Naive thymus-derived CD8-positive, alpha-beta T cell (primary cell): ENCODE measurements at regions not wholly inside any gene's neighbourhood (a gene's known extent, or its start where the extent isn't known, plus 50 kb on each side); places are given as distances from the start of the nearest gene placed in this dataset.

ENCODE experiments used
- ATAC-seq, 2 donors: fragments of 150-1000 bp; cut with Tn5 transposase in 1 of 2; sonication (Bioruptor Pico), chemical (Tn5 transposase) in 1 of 2; 1 replicate in 1 of 2; 2 replicates in 1 of 2; pipeline ENCODE4 v1.10.0; 2021; ENCODE audit warnings: mild to moderate bottlenecking in 2 of 2, moderate library complexity in 2 of 2
- POLR2A ChIA-PET: fragments of 350-600 bp; sonication (Branson Sonifier 250); formaldehyde crosslinking; loops from one replicate; lab custom pipeline; 2021; ENCODE audit warnings: antibody characterized with exemption; lab: Charles Lee
- DNase-seq, 10 donors: peaks; one replicate each; pipeline versions ENCODE4 v3.0.0 to v3.0.0-alpha.2; 2020 to 2022
- H3K27ac Mint-ChIP-seq, 10 donors: one replicate each; pipeline ENCODE4 v1.8.0; 2020 to 2022; ENCODE audit warnings: mild to moderate bottlenecking in 10 of 10, mixed read lengths in 10 of 10, moderate library complexity in 4 of 10, inconsistent platforms in 1 of 10
- H3K27me3 Mint-ChIP-seq, 5 donors: one replicate each; pipeline ENCODE4 v1.8.0; 2021 to 2022; ENCODE audit warnings: mixed read lengths in 5 of 5
- H3K36me3 Mint-ChIP-seq, 3 donors: one replicate each; pipeline ENCODE4 v1.8.0; 2020 to 2022; ENCODE audit warnings: mixed read lengths in 3 of 3, mild to moderate bottlenecking in 2 of 3, inconsistent platforms in 1 of 3
- H3K4me1 Mint-ChIP-seq, 4 donors: one replicate each; pipeline ENCODE4 v1.8.0; 2021 to 2022; ENCODE audit warnings: mixed read lengths in 4 of 4
- H3K4me3 Mint-ChIP-seq, 10 donors: one replicate each; pipeline ENCODE4 v1.8.0; 2020 to 2022; ENCODE audit warnings: mild to moderate bottlenecking in 10 of 10, mixed read lengths in 10 of 10, moderate library complexity in 6 of 10, inconsistent platforms in 1 of 10
- H3K9me3 Mint-ChIP-seq, 9 donors: one replicate each; pipeline ENCODE4 v1.8.0; 2020 to 2022; ENCODE audit warnings: mixed read lengths in 9 of 9, mild to moderate bottlenecking in 3 of 9, inconsistent platforms in 1 of 9, moderate library complexity in 1 of 9

- no peak overlapping the region for H3K4me3 Mint-ChIP-seq
- ATAC-seq, result no peak
- peaks cover 6 to 62% (median 26%) of the 10 kb centered on the region in 5 donors for H3K27me3 Mint-ChIP-seq
- DNase-seq, result no peak
- H3K4me1 Mint-ChIP-seq, result no peaks in the 10 kb centered on the region
- H3K9me3 Mint-ChIP-seq, result peaks cover 5 to 24% (median 18%) of the 10 kb centered on the region in 9 donors
- POLR2A ChIA-PET, result no interaction called here
- no peak overlapping the region for H3K27ac Mint-ChIP-seq
- H3K36me3 Mint-ChIP-seq, result peaks cover 0 to 17% (median 0%) of the 10 kb centered on the region in 3 donors
Measured at GRCh38 chr15:26158176-26158575, 295.0 kb upstream of the ATP10A start.

DNA sequence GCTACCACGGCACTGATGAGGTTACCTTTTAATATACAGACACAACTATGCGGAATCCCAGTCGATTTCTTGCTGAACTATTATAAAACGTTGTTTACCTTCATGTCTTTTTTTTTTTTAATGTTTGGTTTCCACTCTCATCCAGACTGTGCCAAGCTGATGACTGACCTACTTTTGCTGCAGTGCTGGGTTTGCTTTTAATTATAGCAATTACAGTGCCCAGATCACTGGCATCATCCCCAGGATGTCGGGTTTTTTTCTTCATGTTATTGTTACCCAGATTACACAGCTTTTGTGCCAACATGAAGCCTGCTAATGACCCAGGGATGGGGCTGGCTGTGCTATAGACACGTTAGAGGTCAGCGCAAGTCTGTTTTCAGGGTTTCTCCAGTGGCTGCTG lies 294.0 kb upstream of the ATP10A start:
- H3K9me3 Mint-ChIP-seq, result peaks cover 10 to 31% (median 21%) of the 10 kb centered on the region in 9 donors
- ATAC-seq, result no peak
- POLR2A ChIA-PET, result no interaction called here

DNA sequence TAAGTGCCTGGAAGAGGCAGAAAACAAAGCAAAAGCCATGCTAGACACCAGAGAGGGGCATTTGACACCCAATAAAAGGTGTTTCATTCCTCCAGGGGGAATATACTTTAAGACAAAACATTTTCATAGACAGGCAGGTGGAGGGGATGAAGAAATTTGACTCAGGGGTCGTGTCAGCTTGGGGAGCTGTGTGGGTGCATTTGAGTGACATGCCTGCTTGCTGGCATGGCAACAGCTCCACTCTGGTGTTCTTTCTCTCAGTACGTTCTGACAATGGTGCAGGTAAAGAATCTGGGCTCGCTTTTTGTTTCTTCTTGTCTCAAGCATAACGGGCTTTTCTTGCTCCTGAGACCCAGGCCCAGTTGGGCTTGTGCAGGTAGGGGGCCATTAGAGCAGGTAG lies 292.9 kb upstream of the ATP10A start:
- no peak for DNase-seq
- no peaks in the 10 kb centered on the region for H3K4me1 Mint-ChIP-seq
- POLR2A ChIA-PET, result no interaction called here

More for the DNA sequence above, 294.0 kb upstream of the ATP10A start:
- H3K36me3 Mint-ChIP-seq, result peaks cover 0 to 20% (median 0%) of the 10 kb centered on the region in 3 donors
- no peak overlapping the region for H3K27ac Mint-ChIP-seq
- DNase-seq, result no peak
- no peaks in the 10 kb centered on the region for H3K4me1 Mint-ChIP-seq
- no peak overlapping the region for H3K4me3 Mint-ChIP-seq
- peaks cover 6 to 69% (median 23%) of the 10 kb centered on the region in 5 donors for H3K27me3 Mint-ChIP-seq

GRCh38 chr15:26148156-26148860 lies 285.2 kb upstream of the ATP10A start:
- H3K4me3 Mint-ChIP-seq, result no peak overlapping the region
- peaks cover 0 to 4% (median 0%) of the 10 kb centered on the region in 3 donors for H3K36me3 Mint-ChIP-seq
- peaks cover 3 to 9% (median 7%) of the 10 kb centered on the region in 9 donors for H3K9me3 Mint-ChIP-seq
- DNase-seq (no peak), ATAC-seq (no peak)
- H3K27ac Mint-ChIP-seq, result no peak overlapping the region
- H3K27me3 Mint-ChIP-seq, result peaks cover 7 to 54% (median 21%) of the 10 kb centered on the region in 5 donors
- POLR2A ChIA-PET, result no interaction called here
- peaks cover 0 to 2% (median 0%) of the 10 kb centered on the region in 4 donors for H3K4me1 Mint-ChIP-seq

More for the DNA sequence above, 292.9 kb upstream of the ATP10A start:
- Mint-ChIP-seq H3K27ac (no peak overlapping the region), H3K4me3 (no peak overlapping the region), H3K27me3 (peaks cover 6 to 64% (median 23%) of the 10 kb centered on the region in 5 donors), H3K9me3 (peaks cover 10 to 31% (median 21%) of the 10 kb centered on the region in 9 donors), H3K36me3 (peaks cover 0 to 20% (median 0%) of the 10 kb centered on the region in 3 donors)
- no peak for ATAC-seq

- DNase-seq (no peak), ATAC-seq (no peak)
- Mint-ChIP-seq H3K27me3 (peaks cover 4 to 52% (median 13%) of the 10 kb centered on the region in 5 donors), H3K27ac (no peak overlapping the region), H3K4me1 (peaks cover 0 to 2% (median 0%) of the 10 kb centered on the region in 4 donors), H3K9me3 (peaks cover 0 to 3% (median 0%) of the 10 kb centered on the region in 9 donors), H3K4me3 (no peak overlapping the region), H3K36me3 (no peaks in the 10 kb centered on the region)
- POLR2A ChIA-PET, result no interaction called here
Measured at GRCh38 chr15:26146202-26146601, 283.1 kb upstream of the ATP10A start.

- POLR2A ChIA-PET, result no interaction called here
- H3K27ac Mint-ChIP-seq, result no peak overlapping the region
- H3K4me1 Mint-ChIP-seq, result peaks cover 0 to 2% (median 0%) of the 10 kb centered on the region in 4 donors
- DNase-seq (no peak), ATAC-seq (no peak)
- H3K9me3 Mint-ChIP-seq, result peaks cover 0 to 3% (median 0%) of the 10 kb centered on the region in 9 donors
- no peak overlapping the region for H3K4me3 Mint-ChIP-seq
- H3K36me3 Mint-ChIP-seq, result no peaks in the 10 kb centered on the region
- H3K27me3 Mint-ChIP-seq, result peaks cover 4 to 48% (median 13%) of the 10 kb centered on the region in 5 donors
Measured at GRCh38 chr15:26145796-26146195, 282.7 kb upstream of the ATP10A start.

GRCh38 chr15:26144836-26145235 lies 281.7 kb upstream of the ATP10A start:
- DNase-seq (no peak), ATAC-seq (no peak)
- no peak overlapping the region for H3K27ac Mint-ChIP-seq
- POLR2A ChIA-PET, result no interaction called here
- H3K4me1 Mint-ChIP-seq, result peaks cover 0 to 2% (median 0%) of the 10 kb centered on the region in 4 donors
- H3K27me3 Mint-ChIP-seq, result peaks cover 4 to 38% (median 12%) of the 10 kb centered on the region in 5 donors
- H3K4me3 Mint-ChIP-seq, result no peak overlapping the region
- H3K36me3 Mint-ChIP-seq, result no peaks in the 10 kb centered on the region
- H3K9me3 Mint-ChIP-seq, result peaks cover 0 to 2% (median 0%) of the 10 kb centered on the region in 9 donors

DNA sequence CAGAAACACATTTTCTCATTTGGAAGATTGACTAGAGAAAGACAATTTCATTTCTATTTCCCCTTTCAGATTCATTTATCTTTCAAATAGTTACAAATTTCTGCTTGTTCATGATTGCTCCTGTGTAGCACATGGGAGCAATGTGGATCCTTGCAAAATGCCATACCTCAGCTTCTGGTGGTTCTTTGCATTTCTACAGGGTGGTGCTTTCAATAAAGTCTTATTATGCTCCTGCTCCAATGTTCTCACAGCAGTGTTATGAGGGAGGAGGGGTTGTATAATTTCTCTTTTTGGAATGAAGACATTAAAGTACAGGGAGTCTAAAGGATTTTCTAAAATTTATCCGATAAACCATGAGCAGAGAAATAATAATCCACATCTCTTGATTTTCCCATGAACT lies 280.1 kb upstream of the ATP10A start:
- Mint-ChIP-seq H3K9me3 (no peaks in the 10 kb centered on the region), H3K27ac (no peak overlapping the region), H3K36me3 (no peaks in the 10 kb centered on the region), H3K27me3 (peaks cover 4 to 27% (median 10%) of the 10 kb centered on the region in 5 donors), H3K4me3 (no peak overlapping the region), H3K4me1 (no peaks in the 10 kb centered on the region)
- no peak for DNase-seq
- ATAC-seq, result no peak
- POLR2A ChIA-PET, result no interaction called here

DNA sequence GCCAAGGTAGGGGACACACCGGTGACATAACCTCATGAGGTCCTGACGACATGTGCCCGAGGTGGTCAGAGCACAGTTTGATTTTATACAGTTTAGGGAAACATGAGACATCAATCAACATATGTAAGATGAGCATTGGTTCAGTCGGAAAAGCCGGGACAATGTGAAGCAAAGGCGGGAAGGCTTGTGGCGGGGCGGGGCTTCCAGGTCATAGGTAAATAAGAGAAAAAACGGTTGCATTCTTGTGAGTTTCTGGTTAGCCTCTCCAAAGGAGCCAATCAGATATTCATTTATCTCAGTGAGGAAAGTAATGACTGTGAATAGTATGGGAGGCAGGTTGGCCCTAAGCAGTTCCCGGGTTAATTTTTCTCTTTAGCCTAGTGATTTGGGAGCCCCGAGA lies 271.7 kb upstream of the ATP10A start:
- peaks cover 5 to 41% (median 17%) of the 10 kb centered on the region in 5 donors for H3K27me3 Mint-ChIP-seq
- DNase-seq, result no peak
- POLR2A ChIA-PET, result no interaction called here
- H3K4me3 Mint-ChIP-seq, result no peak overlapping the region
- no peaks in the 10 kb centered on the region for H3K36me3 Mint-ChIP-seq
- H3K4me1 Mint-ChIP-seq, result no peaks in the 10 kb centered on the region
- H3K27ac Mint-ChIP-seq, result no peak overlapping the region
- ATAC-seq, result no peak
- no peaks in the 10 kb centered on the region for H3K9me3 Mint-ChIP-seq

DNA sequence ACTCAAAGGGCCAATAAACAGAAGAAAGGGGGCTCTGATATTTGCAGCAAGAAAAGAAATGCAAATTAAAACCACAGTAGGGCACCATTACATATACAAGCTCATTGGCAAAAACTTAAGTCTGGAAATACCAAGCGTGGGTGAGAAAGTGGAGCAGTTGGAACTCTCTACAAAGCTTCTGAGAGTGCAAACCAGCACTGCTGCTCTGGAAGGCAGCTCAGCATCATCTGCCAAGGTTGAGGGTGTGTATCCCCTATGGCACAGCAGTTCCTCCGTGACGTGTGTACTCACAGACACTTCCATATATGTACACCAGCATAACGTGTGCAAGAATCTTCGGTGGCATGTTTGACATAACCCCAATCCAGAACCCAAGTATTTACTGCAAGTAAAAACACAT lies 271.0 kb upstream of the ATP10A start:
- Mint-ChIP-seq H3K27ac (no peak overlapping the region), H3K27me3 (peaks cover 6 to 45% (median 17%) of the 10 kb centered on the region in 5 donors), H3K9me3 (no peaks in the 10 kb centered on the region), H3K4me3 (no peak overlapping the region), H3K4me1 (no peaks in the 10 kb centered on the region), H3K36me3 (no peaks in the 10 kb centered on the region)
- no peak for DNase-seq
- ATAC-seq, result no peak
- POLR2A ChIA-PET, result no interaction called here

DNA sequence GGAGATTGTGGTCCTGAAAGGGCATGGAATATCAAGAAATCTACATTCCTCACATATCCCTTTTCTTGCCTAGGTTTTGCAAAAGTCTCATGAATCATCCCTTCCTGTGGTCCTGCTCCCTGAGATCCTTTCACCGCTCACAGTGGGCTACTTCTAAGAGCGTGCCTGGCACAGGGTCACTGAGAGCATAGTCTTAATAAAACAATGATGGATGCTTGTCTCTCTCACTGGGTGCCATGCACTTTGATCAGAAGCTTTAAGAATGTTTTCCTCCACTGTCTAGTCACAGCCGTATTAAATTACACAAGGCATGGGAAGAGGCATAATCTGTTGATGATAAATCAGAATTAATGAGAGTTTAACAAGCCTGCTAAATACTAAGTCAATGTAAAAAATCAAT lies 269.7 kb upstream of the ATP10A start:
- Mint-ChIP-seq H3K27me3 (peaks cover 14 to 45% (median 21%) of the 10 kb centered on the region in 5 donors), H3K4me3 (no peak overlapping the region), H3K4me1 (no peaks in the 10 kb centered on the region), H3K27ac (no peak overlapping the region), H3K9me3 (no peaks in the 10 kb centered on the region), H3K36me3 (no peaks in the 10 kb centered on the region)
- ATAC-seq (no peak), DNase-seq (no peak)
- POLR2A ChIA-PET, result no interaction called here

DNA sequence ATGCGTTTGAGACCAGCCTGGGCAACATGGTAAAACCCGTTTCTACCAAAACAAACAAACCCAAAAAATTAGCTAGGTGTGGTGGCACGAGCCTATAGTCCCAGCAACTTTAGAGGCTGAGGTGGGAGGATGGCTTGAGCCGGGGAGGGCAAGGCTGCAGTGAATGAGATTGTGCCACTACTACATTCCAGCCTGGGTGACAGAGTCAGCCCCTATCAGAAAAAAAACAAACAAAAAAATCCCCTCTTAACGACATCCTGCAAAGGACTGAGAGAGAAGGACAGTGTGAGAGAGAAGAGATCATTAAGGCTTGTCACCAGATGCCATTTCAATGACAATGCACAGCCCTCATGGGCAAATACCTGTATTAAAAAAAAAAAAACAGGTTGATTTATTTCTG lies 266.7 kb upstream of the ATP10A start:
- Mint-ChIP-seq H3K27me3 (peaks cover 17 to 45% (median 19%) of the 10 kb centered on the region in 5 donors), H3K4me3 (no peak overlapping the region), H3K27ac (peak overlapping the region in 1 of 10 donors; percentile 53), H3K9me3 (no peaks in the 10 kb centered on the region), H3K36me3 (no peaks in the 10 kb centered on the region), H3K4me1 (no peaks in the 10 kb centered on the region)
- no peak for DNase-seq
- POLR2A ChIA-PET, result no interaction called here
- no peak for ATAC-seq

DNA sequence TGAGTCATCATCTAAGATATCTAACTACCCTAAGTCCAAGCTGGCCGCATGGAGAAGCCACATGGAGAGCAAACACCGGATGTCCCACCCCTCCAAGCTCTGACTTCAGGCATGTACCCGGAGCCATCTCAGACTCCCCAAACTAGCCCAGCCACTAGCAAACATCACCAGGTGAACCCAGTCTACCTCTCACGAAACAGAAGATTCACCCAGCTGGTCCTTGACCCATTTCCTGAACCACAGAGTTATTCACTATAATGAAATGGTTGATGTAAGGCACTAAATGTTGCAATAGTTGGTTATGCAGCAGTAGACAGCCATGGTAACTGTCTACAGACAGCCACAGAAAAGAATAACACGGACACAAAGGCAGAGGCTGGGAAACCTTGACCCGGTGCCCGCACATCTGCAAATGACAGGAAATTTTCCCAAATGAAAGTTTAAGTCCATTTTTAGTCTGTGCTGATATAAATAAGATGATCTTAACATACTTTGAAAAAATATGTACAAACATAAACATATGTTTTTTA lies 265.5 kb upstream of the ATP10A start:
- peaks cover 14 to 39% (median 15%) of the 10 kb centered on the region in 5 donors for H3K27me3 Mint-ChIP-seq
- ATAC-seq (no peak), DNase-seq (no peak)
- no peaks in the 10 kb centered on the region for H3K36me3 Mint-ChIP-seq
- POLR2A ChIA-PET, result no interaction called here
- H3K4me1 Mint-ChIP-seq, result no peaks in the 10 kb centered on the region
- no peak overlapping the region for H3K27ac Mint-ChIP-seq
- H3K9me3 Mint-ChIP-seq, result no peaks in the 10 kb centered on the region
- H3K4me3 Mint-ChIP-seq, result no peak overlapping the region
